ENCODE measurements at regions not wholly inside any gene's neighbourhood (a gene's known extent, or its start where the extent isn't known, plus 50 kb on each side); places are given as distances from the start of the nearest gene placed in this dataset.
"Not testable (repeated sequence)": the region's sequence is repeated elsewhere in the genome, so short reads cannot be mapped to it uniquely, and the experiment has no call there.

- DNase-seq: no peak
Measured at GRCh38 chr9:99488131-99489059, 266.3 kb downstream of the SEC61B start.

GRCh38 chr9:99489060-99489413 lies 267.0 kb downstream of the SEC61B start:
- no peak for DNase-seq

- DNase-seq: no peak
Measured at GRCh38 chr9:99490729-99491128, 268.6 kb downstream of the SEC61B start.

GRCh38 chr9:99491408-99492158 lies 269.5 kb downstream of the SEC61B start:
- DNase-seq: no peak

- DNase-seq: no peak
Measured at GRCh38 chr9:99497641-99498040, 275.6 kb downstream of the SEC61B start.

- DNase-seq: not testable (repeated sequence)
Measured at GRCh38 chr9:99498979-99499378, 276.9 kb downstream of the SEC61B start.

GRCh38 chr9:99505936-99506335 lies 283.9 kb downstream of the SEC61B start:
- no peak for DNase-seq

- DNase-seq: no peak
Measured at GRCh38 chr9:99506747-99507348, 284.8 kb downstream of the SEC61B start.

GRCh38 chr9:99509065-99509745 lies 287.1 kb downstream of the SEC61B start:
- no peak for DNase-seq

GRCh38 chr9:99509900-99510535 lies 287.9 kb downstream of the SEC61B start:
- DNase-seq: no peak

GRCh38 chr9:99511723-99512122 lies 289.6 kb downstream of the SEC61B start:
- no peak for DNase-seq

GRCh38 chr9:99513441-99514112 lies 291.5 kb downstream of the SEC61B start:
- DNase-seq: no peak

- no peak for DNase-seq
Measured at GRCh38 chr9:99515093-99515492, 293.0 kb downstream of the SEC61B start.

GRCh38 chr9:99515895-99516656 lies 294.0 kb downstream of the SEC61B start:
- no peak for DNase-seq

- no peak for DNase-seq
Measured at GRCh38 chr9:99516657-99517049, 294.6 kb downstream of the SEC61B start.

GRCh38 chr9:99523838-99524237 lies 297.8 kb upstream of the NR4A3 start:
- no peak for DNase-seq

GRCh38 chr9:99531313-99531712 lies 290.4 kb upstream of the NR4A3 start:
- DNase-seq: no peak

GRCh38 chr9:99533421-99533820 lies 288.3 kb upstream of the NR4A3 start:
- DNase-seq: no peak

- DNase-seq: no peak
Measured at GRCh38 chr9:99537996-99538395, 283.7 kb upstream of the NR4A3 start.

GRCh38 chr9:99544526-99544925 lies 277.2 kb upstream of the NR4A3 start:
- no peak for DNase-seq

- no peak for DNase-seq
Measured at GRCh38 chr9:99549441-99549840, 272.2 kb upstream of the NR4A3 start.
